ENCODE measurements at regions not wholly inside any gene's neighbourhood (a gene's known extent, or its start where the extent isn't known, plus 50 kb on each side); places are given as distances from the start of the nearest gene placed in this dataset.

DNA sequence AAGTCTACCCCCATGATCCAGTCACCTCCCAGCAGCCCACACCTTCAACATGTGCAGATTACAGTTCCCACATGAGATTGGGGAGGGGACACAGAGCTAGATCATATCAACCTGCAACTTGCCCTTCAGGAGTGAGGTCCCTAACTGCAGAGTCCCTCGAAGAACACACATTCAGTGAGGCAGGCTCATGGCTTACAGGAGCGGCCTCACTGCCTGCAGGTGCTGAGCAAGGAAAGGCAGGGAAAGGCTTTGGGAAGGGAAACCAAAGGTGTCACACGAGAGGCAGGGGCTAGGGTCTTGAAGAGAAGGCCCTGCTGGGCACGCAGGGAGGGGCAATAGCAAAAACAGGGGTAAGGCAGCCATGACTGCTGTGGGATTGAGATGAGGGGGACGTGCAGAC, 182.4 kb upstream of the CHRNA7 start:
- DNase-seq (ENCODE audit: low read depth) = no peak
- no peak overlapping the region for H3K4me3 ChIP-seq (ENCODE audit: low read length)

DNA sequence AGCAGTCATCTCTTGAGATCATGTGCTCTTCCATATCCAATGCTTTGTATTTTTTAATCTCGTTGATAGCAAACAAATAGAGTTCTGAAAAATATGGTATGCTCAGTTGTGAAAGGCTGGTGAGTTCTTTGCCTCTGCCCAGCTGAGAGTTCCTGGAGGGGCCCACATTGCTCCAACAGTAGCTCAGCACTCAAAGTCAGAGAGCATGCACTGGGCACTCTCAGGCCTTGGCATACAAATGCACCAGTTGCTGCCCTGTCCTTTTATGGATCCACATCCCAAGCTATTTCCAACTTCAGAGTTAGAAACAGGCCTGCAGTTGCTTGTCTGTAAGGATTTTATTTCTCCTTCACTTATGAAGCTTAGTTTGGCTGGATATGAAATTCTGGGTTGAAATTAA, 181.7 kb upstream of the CHRNA7 start:
- DNase-seq (ENCODE audit: low read depth) = no peak
- no peak overlapping the region for H3K4me3 ChIP-seq (ENCODE audit: low read length)
- no peak for TF ChIP-seq CTCF (conservative IDR thresholded peaks at IDR 0.05; ENCODE audit: low read depth, low read length)

More for the DNA sequence above, 182.4 kb upstream of the CHRNA7 start:
- no peak for TF ChIP-seq CTCF (conservative IDR thresholded peaks at IDR 0.05; ENCODE audit: low read depth, low read length)

GRCh38 chr15:31852933-31853799, 177.1 kb upstream of the CHRNA7 start:
- no peak for DNase-seq (ENCODE audit: low read depth)
- no peak overlapping the region for H3K4me3 ChIP-seq (ENCODE audit: low read length)
- no peak for TF ChIP-seq CTCF (conservative IDR thresholded peaks at IDR 0.05; ENCODE audit: low read depth, low read length)

DNA sequence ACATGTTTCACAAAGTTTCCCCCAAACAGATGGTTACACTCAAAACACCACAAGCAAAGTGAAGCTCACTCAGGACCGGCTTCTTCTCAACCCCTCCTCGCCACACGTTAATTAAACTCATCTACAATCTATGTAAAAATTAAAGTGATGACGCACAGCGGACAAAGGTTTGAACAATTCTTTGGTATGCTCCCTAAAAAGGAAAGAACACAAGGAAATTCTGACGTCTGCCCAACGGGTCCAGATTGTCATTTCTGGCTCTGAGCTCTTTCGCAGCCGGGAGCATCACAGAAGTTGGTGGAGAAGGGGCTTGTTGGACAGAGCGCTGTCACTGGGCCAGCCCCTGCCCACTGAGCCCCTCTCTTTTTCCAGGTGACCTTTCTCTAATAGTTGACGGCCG, 173.7 kb upstream of the CHRNA7 start:
- TF ChIP-seq CTCF (conservative IDR thresholded peaks at IDR 0.05; ENCODE audit: low read depth, low read length) = no peak
- no peak for DNase-seq (ENCODE audit: low read depth)
- H3K4me3 ChIP-seq (ENCODE audit: low read length) = no peak overlapping the region

DNA sequence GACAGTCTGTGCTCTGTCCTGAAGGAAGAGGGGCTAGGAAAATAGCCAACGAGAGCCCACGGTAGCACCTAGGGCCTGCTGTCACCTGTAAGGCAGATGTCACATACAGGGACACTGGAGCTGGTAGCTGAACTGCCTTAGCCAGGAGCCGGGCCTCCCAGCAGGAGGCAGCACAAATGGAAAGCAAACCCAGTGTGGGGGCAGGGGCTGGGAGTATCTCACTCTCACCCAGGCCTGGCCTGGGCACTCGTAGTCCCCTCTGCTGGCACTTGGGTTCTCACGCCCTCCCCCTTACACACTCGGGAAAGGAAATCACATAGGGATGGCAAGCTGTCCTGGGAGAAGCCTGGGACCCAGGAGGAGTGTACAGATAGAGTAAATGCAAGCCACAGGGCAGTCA, 173.1 kb upstream of the CHRNA7 start:
- TF ChIP-seq CTCF (conservative IDR thresholded peaks at IDR 0.05; ENCODE audit: low read depth, low read length) = no peak
- DNase-seq (ENCODE audit: low read depth) = no peak
- no peak overlapping the region for H3K4me3 ChIP-seq (ENCODE audit: low read length)

DNA sequence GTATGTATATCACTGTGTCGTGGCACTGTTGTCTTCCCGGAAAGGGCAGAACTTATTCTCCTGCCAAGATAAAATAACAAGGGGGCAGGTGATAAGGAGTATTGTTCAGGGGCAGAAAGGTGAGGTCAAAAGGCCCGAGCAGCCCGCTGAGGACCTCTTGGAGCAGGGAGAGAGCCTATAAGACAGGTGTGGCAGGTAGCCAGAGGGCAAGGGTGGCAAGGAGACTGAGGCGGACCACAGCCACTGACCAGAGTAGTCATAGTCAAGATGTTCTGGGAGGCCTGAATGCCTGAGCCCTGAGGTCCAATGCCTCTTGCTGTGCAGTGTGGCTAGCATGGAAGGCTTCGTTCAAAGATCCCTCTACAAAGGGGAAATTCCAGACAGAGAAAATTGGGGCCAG, 172.3 kb upstream of the CHRNA7 start:
- DNase-seq (ENCODE audit: low read depth) = no peak
- TF ChIP-seq CTCF (conservative IDR thresholded peaks at IDR 0.05; ENCODE audit: low read depth, low read length) = no peak
- H3K4me3 ChIP-seq (ENCODE audit: low read length) = no peak overlapping the region

- no peak for TF ChIP-seq CTCF (conservative IDR thresholded peaks at IDR 0.05; ENCODE audit: low read depth, low read length)
- H3K4me3 ChIP-seq (ENCODE audit: low read length) = no peak overlapping the region
- no peak for DNase-seq (ENCODE audit: low read depth)
Measured at GRCh38 chr15:31866248-31866647, 164.1 kb upstream of the CHRNA7 start.

Measured in retinal pigment epithelial cell (primary cell).